ENCODE measurements at regions not wholly inside any gene's neighbourhood (a gene's known extent, or its start where the extent isn't known, plus 50 kb on each side); places are given as distances from the start of the nearest gene placed in this dataset.
"Not testable (repeated sequence)": the region's sequence is repeated elsewhere in the genome, so short reads cannot be mapped to it uniquely, and the experiment has no call there.

DNA sequence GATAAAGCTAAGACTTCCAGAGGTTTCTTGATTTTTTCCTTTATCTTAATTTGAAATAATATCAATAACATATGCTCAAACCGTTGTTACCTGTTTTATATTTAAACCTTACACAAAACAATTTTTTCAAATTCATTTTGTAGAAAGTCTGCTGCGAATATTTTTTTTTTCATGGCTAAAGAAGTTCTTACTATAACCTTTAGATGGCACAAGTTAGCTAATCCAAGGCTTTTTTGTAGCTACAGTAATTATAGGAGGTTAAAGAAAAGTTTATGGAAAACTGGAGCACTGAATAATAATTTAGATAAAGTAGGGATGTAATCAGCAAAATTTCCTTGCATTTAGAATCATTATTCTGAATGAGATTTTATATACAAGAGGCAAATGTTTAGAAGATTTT is 78.0 kb upstream of the PNPT1 start:
- Histone ChIP-seq H3K36me3 (ENCODE audit: low read depth, low read length) (no peaks in the 10 kb centered on the region), H3K4me2 (ENCODE audit: low read length) (no peak overlapping the region), H3K79me2 (ENCODE audit: low read length) (no peaks in the 10 kb centered on the region), H3K4me3 (ENCODE audit: low read length) (no peak overlapping the region), H3K9ac (ENCODE audit: low read length) (no peak overlapping the region), H3K4me1 (ENCODE audit: insufficient read depth, low read length) (peaks cover 7% of the 10 kb centered on the region), H3K9me2 (replicated peaks; ENCODE audit: low read length) (no peaks in the 10 kb centered on the region), H3K9me3 (ENCODE audit: low read length) (no peaks in the 10 kb centered on the region), H4K20me1 (ENCODE audit: low read length) (no peaks in the 10 kb centered on the region), H3K27ac (ENCODE audit: low read length) (no peak overlapping the region), H3F3A (ENCODE audit: low read length, unreplicated experiment) (no peaks in the 10 kb centered on the region), H3K27me3 (ENCODE audit: low read length) (no peaks in the 10 kb centered on the region), H2AFZ (ENCODE audit: low read length) (no peak overlapping the region)
- POLR2A ChIA-PET (ENCODE audit: unreplicated experiment) = no interaction called here
- TF ChIP-seq, protein P1, sequence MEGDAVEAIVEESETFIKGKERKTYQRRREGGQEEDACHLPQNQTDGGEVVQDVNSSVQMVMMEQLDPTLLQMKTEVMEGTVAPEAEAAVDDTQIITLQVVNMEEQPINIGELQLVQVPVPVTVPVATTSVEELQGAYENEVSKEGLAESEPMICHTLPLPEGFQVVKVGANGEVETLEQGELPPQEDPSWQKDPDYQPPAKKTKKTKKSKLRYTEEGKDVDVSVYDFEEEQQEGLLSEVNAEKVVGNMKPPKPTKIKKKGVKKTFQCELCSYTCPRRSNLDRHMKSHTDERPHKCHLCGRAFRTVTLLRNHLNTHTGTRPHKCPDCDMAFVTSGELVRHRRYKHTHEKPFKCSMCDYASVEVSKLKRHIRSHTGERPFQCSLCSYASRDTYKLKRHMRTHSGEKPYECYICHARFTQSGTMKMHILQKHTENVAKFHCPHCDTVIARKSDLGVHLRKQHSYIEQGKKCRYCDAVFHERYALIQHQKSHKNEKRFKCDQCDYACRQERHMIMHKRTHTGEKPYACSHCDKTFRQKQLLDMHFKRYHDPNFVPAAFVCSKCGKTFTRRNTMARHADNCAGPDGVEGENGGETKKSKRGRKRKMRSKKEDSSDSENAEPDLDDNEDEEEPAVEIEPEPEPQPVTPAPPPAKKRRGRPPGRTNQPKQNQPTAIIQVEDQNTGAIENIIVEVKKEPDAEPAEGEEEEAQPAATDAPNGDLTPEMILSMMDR (conservative IDR thresholded peaks at IDR 0.05; ENCODE audit: low read depth, low read length) = peak; percentile 92
- no peak for TF ChIP-seq EZH2phosphoT487 (IDR thresholded peaks at IDR 0.05; ENCODE audit: borderline replicate concordance, low read length)
- TF ChIP-seq EZH2 (IDR thresholded peaks at IDR 0.05; ENCODE audit: low read length, unreplicated experiment) = no peak
- CTCF ChIA-PET = interaction anchor here (0.7 to 1.3 kb wide), 4 partner anchors 187 to 191 kb away, joined by 3 to 10 read pairs (median 7); no protein-coding TSS in a partner anchor
- ATAC-seq (peak; percentile 54; the same call in 1 of the 2 replicates), DNase-seq (peak; percentile 71)
- BruUV-seq (replicated peaks) = no TSS peak
- intact Hi-C loops (cut with micrococcal nuclease) = loop anchor here (1.0 to 5.0 kb wide), 5 partner anchors 53 to 238 kb away; partner anchors contain the start of gene EFEMP1

GRCh38 chr2:55768991-55769390 is 75.3 kb upstream of the PNPT1 start:
- no peak for TF ChIP-seq EZH2 (IDR thresholded peaks at IDR 0.05; ENCODE audit: low read length, unreplicated experiment)
- TF ChIP-seq, protein P1 (conservative IDR thresholded peaks at IDR 0.05; ENCODE audit: low read depth, low read length) = no peak
- TF ChIP-seq EZH2phosphoT487 (IDR thresholded peaks at IDR 0.05; ENCODE audit: borderline replicate concordance, low read length) = no peak
- Histone ChIP-seq H3K4me1 (ENCODE audit: insufficient read depth, low read length) (peaks cover 7% of the 10 kb centered on the region), H3K36me3 (ENCODE audit: low read depth, low read length) (no peaks in the 10 kb centered on the region), H3F3A (ENCODE audit: low read length, unreplicated experiment) (no peaks in the 10 kb centered on the region), H4K20me1 (ENCODE audit: low read length) (no peaks in the 10 kb centered on the region), H3K9me2 (replicated peaks; ENCODE audit: low read length) (no peaks in the 10 kb centered on the region), H3K27me3 (ENCODE audit: low read length) (no peaks in the 10 kb centered on the region), H3K4me2 (ENCODE audit: low read length) (no peak overlapping the region), H3K9ac (ENCODE audit: low read length) (no peak overlapping the region), H3K27ac (ENCODE audit: low read length) (no peak overlapping the region), H3K9me3 (ENCODE audit: low read length) (no peaks in the 10 kb centered on the region), H2AFZ (ENCODE audit: low read length) (no peak overlapping the region), H3K79me2 (ENCODE audit: low read length) (no peaks in the 10 kb centered on the region), H3K4me3 (ENCODE audit: low read length) (no peak overlapping the region)
- ATAC-seq (no peak), DNase-seq (no peak)
- no TSS peak for BruUV-seq (replicated peaks)
- POLR2A ChIA-PET (ENCODE audit: unreplicated experiment) = no interaction called here
- intact Hi-C loops (cut with micrococcal nuclease) = no loop called here
- CTCF ChIA-PET = no interaction called here

DNA sequence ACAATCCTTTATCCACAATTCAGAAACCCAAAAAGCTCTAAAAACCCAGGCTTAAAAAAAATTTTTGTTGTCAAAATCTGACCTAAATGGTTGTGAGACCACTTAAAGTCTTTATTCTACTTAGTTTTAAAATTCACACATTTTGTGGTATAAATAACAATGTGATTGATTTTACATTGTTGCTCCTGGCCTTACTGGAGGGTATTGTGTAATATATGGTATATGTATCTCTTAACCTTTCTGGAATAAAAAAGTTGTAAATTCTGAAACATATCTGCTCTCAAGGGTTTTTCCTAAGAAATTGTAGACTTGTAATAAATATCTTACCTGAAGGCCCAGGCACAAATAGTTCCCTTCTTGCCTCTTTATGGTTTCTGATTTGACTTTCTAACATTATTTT is 73.3 kb upstream of the PNPT1 start:
- no peaks in the 10 kb centered on the region for H3K27me3 ChIP-seq (ENCODE audit: low read length)
- ATAC-seq = no peak
- H3K9me2 ChIP-seq (replicated peaks; ENCODE audit: low read length) = no peaks in the 10 kb centered on the region
- no peak for DNase-seq
- CTCF ChIA-PET = no interaction called here
- no peak overlapping the region for H2AFZ ChIP-seq (ENCODE audit: low read length)
- no peaks in the 10 kb centered on the region for H3K36me3 ChIP-seq (ENCODE audit: low read depth, low read length)
- H3K4me3 ChIP-seq (ENCODE audit: low read length) = no peak overlapping the region
- POLR2A ChIA-PET (ENCODE audit: unreplicated experiment) = no interaction called here
- H3K4me1 ChIP-seq (ENCODE audit: insufficient read depth, low read length) = no peaks in the 10 kb centered on the region
- H4K20me1 ChIP-seq (ENCODE audit: low read length) = no peaks in the 10 kb centered on the region
- no peaks in the 10 kb centered on the region for H3K79me2 ChIP-seq (ENCODE audit: low read length)
- intact Hi-C loops (cut with micrococcal nuclease) = no loop called here
- no peak overlapping the region for H3K9ac ChIP-seq (ENCODE audit: low read length)
- BruUV-seq (replicated peaks) = no TSS peak
- no peaks in the 10 kb centered on the region for H3K9me3 ChIP-seq (ENCODE audit: low read length)
- no peaks in the 10 kb centered on the region for H3F3A ChIP-seq (ENCODE audit: low read length, unreplicated experiment)
- no peak overlapping the region for H3K4me2 ChIP-seq (ENCODE audit: low read length)
- TF ChIP-seq EZH2phosphoT487 (IDR thresholded peaks at IDR 0.05; ENCODE audit: borderline replicate concordance, low read length) (no peak), EZH2 (IDR thresholded peaks at IDR 0.05; ENCODE audit: low read length, unreplicated experiment) (no peak)
- TF ChIP-seq, protein P1 (conservative IDR thresholded peaks at IDR 0.05; ENCODE audit: low read depth, low read length) = no peak
- H3K27ac ChIP-seq (ENCODE audit: low read length) = no peak overlapping the region

DNA sequence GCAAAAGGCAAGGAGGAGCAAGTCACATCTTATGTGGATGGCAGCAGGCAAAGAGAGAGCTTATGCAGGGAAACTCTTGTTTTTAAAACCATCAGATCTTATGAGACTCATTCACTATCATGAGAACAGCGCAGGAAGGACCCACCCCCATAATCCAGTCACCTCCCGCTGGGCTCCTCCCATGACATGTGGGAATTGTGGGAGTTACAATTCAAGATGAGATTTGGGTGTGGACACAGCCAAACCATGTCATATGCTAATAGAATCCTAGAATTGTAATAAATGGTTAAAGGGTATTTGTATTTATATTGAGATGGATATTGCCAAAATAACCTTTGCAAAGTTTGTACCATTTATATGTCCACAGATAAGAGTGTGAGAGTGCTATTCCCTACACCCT is 72.1 kb upstream of the PNPT1 start:
- DNase-seq = not testable (repeated sequence)

More for the DNA sequence above, 72.1 kb upstream of the PNPT1 start:
- H3K27me3 ChIP-seq (ENCODE audit: low read length); H3K79me2 ChIP-seq (ENCODE audit: low read length); H3K27ac ChIP-seq (ENCODE audit: low read length); H4K20me1 ChIP-seq (ENCODE audit: low read length); H3K4me2 ChIP-seq (ENCODE audit: low read length); H3K9ac ChIP-seq (ENCODE audit: low read length); BruUV-seq (replicated peaks); H2AFZ ChIP-seq (ENCODE audit: low read length); H3F3A ChIP-seq (ENCODE audit: low read length, unreplicated experiment); H3K4me1 ChIP-seq (ENCODE audit: insufficient read depth, low read length); H3K36me3 ChIP-seq (ENCODE audit: low read depth, low read length); H3K4me3 ChIP-seq (ENCODE audit: low read length); H3K9me3 ChIP-seq (ENCODE audit: low read length); intact Hi-C loops (cut with micrococcal nuclease); ATAC-seq; H3K9me2 ChIP-seq (replicated peaks; ENCODE audit: low read length); POLR2A ChIA-PET (ENCODE audit: unreplicated experiment); CTCF ChIA-PET: not testable (repeated sequence)
